ENCODE measurements at regions not wholly inside any gene's neighbourhood (a gene's known extent, or its start where the extent isn't known, plus 50 kb on each side); places are given as distances from the start of the nearest gene placed in this dataset.
A peak's percentile ranks its signal among the peaks of the same experiment; 100 is the strongest.
"Not testable (repeated sequence)": the region's sequence is repeated elsewhere in the genome, so short reads cannot be mapped to it uniquely, and the experiment has no call there.

DNA sequence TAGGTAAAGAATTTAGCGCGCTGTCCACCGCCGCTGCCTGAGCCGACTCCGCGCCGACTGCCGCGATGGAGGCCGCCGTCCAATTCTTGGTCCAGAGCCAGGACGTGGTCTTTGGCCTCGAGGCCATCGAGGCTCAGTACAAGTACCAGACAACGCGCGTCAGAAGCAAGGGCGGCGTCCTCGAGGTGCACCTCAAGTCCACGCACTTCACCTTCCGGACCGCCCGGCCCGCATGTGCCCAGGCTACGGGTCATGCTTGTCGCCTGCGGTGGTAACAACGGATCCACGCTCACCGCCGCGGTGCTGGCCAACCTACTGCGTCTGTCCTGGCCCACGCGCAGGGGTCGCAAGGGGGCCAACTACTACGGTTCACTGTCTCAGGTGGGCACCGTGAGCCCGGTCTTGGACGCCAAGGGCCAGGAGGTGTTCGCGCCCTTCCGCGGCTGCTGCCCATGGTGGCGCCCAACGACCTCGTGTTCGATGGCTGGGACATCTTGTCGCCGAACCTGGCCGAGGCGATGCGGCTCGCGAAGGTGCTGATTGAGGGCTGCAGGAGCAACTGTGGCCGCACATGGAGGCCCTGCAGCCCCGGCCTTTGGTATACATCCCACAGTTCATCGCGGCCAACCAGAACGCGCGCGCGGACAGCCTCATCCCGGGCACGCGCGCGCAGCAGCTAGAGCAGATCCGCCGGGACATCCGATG is 128.0 kb downstream of the ANAPC4 start:
- TF ChIP-seq, protein P1, sequence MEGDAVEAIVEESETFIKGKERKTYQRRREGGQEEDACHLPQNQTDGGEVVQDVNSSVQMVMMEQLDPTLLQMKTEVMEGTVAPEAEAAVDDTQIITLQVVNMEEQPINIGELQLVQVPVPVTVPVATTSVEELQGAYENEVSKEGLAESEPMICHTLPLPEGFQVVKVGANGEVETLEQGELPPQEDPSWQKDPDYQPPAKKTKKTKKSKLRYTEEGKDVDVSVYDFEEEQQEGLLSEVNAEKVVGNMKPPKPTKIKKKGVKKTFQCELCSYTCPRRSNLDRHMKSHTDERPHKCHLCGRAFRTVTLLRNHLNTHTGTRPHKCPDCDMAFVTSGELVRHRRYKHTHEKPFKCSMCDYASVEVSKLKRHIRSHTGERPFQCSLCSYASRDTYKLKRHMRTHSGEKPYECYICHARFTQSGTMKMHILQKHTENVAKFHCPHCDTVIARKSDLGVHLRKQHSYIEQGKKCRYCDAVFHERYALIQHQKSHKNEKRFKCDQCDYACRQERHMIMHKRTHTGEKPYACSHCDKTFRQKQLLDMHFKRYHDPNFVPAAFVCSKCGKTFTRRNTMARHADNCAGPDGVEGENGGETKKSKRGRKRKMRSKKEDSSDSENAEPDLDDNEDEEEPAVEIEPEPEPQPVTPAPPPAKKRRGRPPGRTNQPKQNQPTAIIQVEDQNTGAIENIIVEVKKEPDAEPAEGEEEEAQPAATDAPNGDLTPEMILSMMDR (IDR thresholded peaks at IDR 0.05; ENCODE audit: insufficient read depth, low read depth, low read length, missing control alignments), result no peak
- DNase-seq (ENCODE audit: low read depth), result no peak
- no peak overlapping the region for H3K4me3 ChIP-seq (ENCODE audit: low read length)

- TF ChIP-seq, protein P1 (IDR thresholded peaks at IDR 0.05; ENCODE audit: insufficient read depth, low read depth, low read length, missing control alignments), result no peak
- no peak overlapping the region for H3K4me3 ChIP-seq (ENCODE audit: low read length)
- DNase-seq (ENCODE audit: low read depth), result no peak
Observed at GRCh38 chr4:25505637-25505991, 128.6 kb downstream of the ANAPC4 start.

- TF ChIP-seq, protein P1 (IDR thresholded peaks at IDR 0.05; ENCODE audit: insufficient read depth, low read depth, low read length, missing control alignments), result no peak
- DNase-seq (ENCODE audit: low read depth), result no peak
- no peak overlapping the region for H3K4me3 ChIP-seq (ENCODE audit: low read length)
Observed at GRCh38 chr4:25506032-25506571, 129.0 kb downstream of the ANAPC4 start.

GRCh38 chr4:25509646-25510045 is 132.6 kb downstream of the ANAPC4 start:
- DNase-seq (ENCODE audit: low read depth), result no peak
- TF ChIP-seq, protein P1 (IDR thresholded peaks at IDR 0.05; ENCODE audit: insufficient read depth, low read depth, low read length, missing control alignments), result no peak
- no peak overlapping the region for H3K4me3 ChIP-seq (ENCODE audit: low read length)

DNA sequence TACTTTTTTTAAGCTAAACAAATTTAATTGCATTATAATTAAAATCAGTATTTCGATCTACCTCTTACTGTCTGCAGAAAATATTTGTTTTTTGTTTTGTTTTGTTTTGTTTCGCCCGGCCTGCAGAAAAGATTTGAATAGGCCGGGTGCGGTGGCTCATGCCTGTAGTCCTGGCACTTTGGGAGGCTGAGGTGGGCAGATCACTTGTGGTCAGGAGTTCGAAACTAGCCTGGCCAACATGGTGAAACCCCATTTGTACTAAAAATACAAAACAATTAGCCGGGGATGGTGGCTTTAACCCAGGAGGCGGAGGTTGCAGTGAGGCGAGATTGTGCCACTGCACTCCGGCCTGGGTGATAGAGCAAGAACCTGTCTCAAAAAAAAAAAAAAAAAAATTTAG is 134.8 kb downstream of the ANAPC4 start:
- not testable (repeated sequence) for DNase-seq (ENCODE audit: low read depth); H3K4me3 ChIP-seq (ENCODE audit: low read length)

DNA sequence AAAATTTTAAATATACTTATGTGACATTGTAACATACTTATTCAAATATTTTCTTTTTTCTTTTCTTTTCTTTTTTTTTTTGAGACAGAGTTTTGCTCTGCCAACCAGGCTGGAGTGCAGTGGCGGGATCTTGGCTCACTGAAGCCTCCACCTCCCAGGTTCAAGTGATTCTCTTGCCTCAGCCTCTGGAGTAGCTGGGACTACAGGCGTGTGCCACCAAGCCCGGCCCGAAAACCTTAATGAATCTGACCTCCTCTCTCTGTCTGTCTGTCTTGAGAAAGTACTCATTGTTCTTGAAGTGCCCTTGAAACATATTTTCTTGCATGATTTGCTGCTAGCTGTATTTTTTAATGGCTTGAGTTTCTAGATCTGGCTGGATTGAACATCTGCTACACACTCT is 136.8 kb downstream of the ANAPC4 start:
- no peak overlapping the region for H3K4me3 ChIP-seq (ENCODE audit: low read length)
- TF ChIP-seq, protein P1 (IDR thresholded peaks at IDR 0.05; ENCODE audit: insufficient read depth, low read depth, low read length, missing control alignments), result no peak
- no peak for DNase-seq (ENCODE audit: low read depth)

- peak; percentile 9 for DNase-seq (ENCODE audit: low read depth)
- no peak overlapping the region for H3K4me3 ChIP-seq (ENCODE audit: low read length)
- TF ChIP-seq, protein P1 (IDR thresholded peaks at IDR 0.05; ENCODE audit: insufficient read depth, low read depth, low read length, missing control alignments), result no peak
Observed at GRCh38 chr4:25523405-25523804, 132.2 kb upstream of the SLC34A2 start.
